ENCODE measurements at regions not wholly inside any gene's neighbourhood (a gene's known extent, or its start where the extent isn't known, plus 50 kb on each side); places are given as distances from the start of the nearest gene placed in this dataset.

GRCh38 chr4:102445213-102445612 is 55.9 kb upstream of the NFKB1 start:
- CTCF ChIA-PET, result interaction anchor here (1.2 kb wide), 1 partner anchor 50 kb away, joined by 3 read pairs; no protein-coding TSS in a partner anchor

More at GRCh38 chr4:102445213-102445612, 55.9 kb upstream of the NFKB1 start:
- Histone ChIP-seq H3K4me3 (ENCODE audit: insufficient read depth, low read depth, low read length) (no peak overlapping the region), H3K9me3 (ENCODE audit: control insufficient read depth, insufficient read depth, low read length) (no peaks in the 10 kb centered on the region), H2BK5ac (ENCODE audit: low read depth, low read length, poor library complexity, severe bottlenecking) (no peak overlapping the region), H3K4me2 (ENCODE audit: low read depth, low read length) (no peak overlapping the region), H3K27ac (ENCODE audit: insufficient read depth, low read length) (no peak overlapping the region), H4K20me1 (ENCODE audit: insufficient read depth, low read length) (no peaks in the 10 kb centered on the region), H3K27me3 (ENCODE audit: control insufficient read depth, insufficient read depth, low read length) (no peaks in the 10 kb centered on the region), H2BK20ac (ENCODE audit: low read depth, low read length) (no peak overlapping the region), H3K36me3 (ENCODE audit: control insufficient read depth, insufficient read depth, low read length) (no peaks in the 10 kb centered on the region), H3K14ac (replicated peaks; ENCODE audit: low read depth, low read length) (no peak overlapping the region), H2BK120ac (ENCODE audit: low read depth, low read length) (no peak overlapping the region), H4K5ac (ENCODE audit: low read depth, low read length) (no peak overlapping the region), H2AK9ac (replicated peaks; ENCODE audit: low read depth, low read length, poor library complexity) (no peak overlapping the region), H4K8ac (ENCODE audit: low read depth in 2 of 2, low read length in 2 of 2) (no peak overlapping the region), H3K9ac (ENCODE audit: low read depth, low read length) (no peak overlapping the region), H3K4me1 (ENCODE audit: control insufficient read depth, insufficient read depth, low read length) (no peaks in the 10 kb centered on the region), H3K9me1 (ENCODE audit: insufficient read depth, low read length) (no peaks in the 10 kb centered on the region), H3K4ac (ENCODE audit: low read depth, low read length) (no peak overlapping the region), H3K18ac (ENCODE audit: low read depth, low read length) (no peak overlapping the region), H2AK5ac (ENCODE audit: low read depth, low read length) (no peak overlapping the region), H2AFZ (replicated peaks; ENCODE audit: low read length, poor library complexity) (no peak overlapping the region), H3K79me1 (ENCODE audit: low read depth in 1 of 2, low read length in 2 of 2) (no peaks in the 10 kb centered on the region), H3K23ac (ENCODE audit: low read depth, low read length) (no peak overlapping the region), H4K91ac (ENCODE audit: insufficient read depth, low read depth, low read length) (no peak overlapping the region), H2BK15ac (ENCODE audit: low read depth, low read length) (no peak overlapping the region), H3K56ac (ENCODE audit: extremely low read depth, insufficient read depth, low read length) (no peak overlapping the region)
- TF ChIP-seq SMC3 (IDR thresholded peaks at IDR 0.05; ENCODE audit: low read depth, low read length) (no peak), NFE2L2 (IDR thresholded peaks at IDR 0.05; ENCODE audit: low read depth, low read length) (no peak), MAZ (IDR thresholded peaks at IDR 0.05; ENCODE audit: borderline replicate concordance, low read depth, low read length) (no peak), MAFK (IDR thresholded peaks at IDR 0.05; ENCODE audit: low read depth, low read length) (no peak), FOS (IDR thresholded peaks at IDR 0.05; ENCODE audit: low read depth, low read length) (no peak), POLR2A (IDR thresholded peaks at IDR 0.05; ENCODE audit: low read depth, low read length) (no peak), ELK1 (IDR thresholded peaks at IDR 0.05; ENCODE audit: borderline replicate concordance, low read depth, low read length) (no peak), BHLHE40 (IDR thresholded peaks at IDR 0.05; ENCODE audit: low read depth, low read length) (no peak), CEBPB (IDR thresholded peaks at IDR 0.05; ENCODE audit: low read depth, low read length) (no peak), MXI1 (IDR thresholded peaks at IDR 0.05; ENCODE audit: borderline replicate concordance, low read depth, low read length) (no peak), RAD21 (IDR thresholded peaks at IDR 0.05; ENCODE audit: low read length) (no peak), RCOR1 (IDR thresholded peaks at IDR 0.05; ENCODE audit: insufficient replicate concordance, low read length) (no peak), RFX5 (IDR thresholded peaks at IDR 0.05; ENCODE audit: low read depth, low read length) (no peak), CHD1 (IDR thresholded peaks at IDR 0.05; ENCODE audit: low read depth, low read length) (no peak)
- TF ChIP-seq, protein P1, sequence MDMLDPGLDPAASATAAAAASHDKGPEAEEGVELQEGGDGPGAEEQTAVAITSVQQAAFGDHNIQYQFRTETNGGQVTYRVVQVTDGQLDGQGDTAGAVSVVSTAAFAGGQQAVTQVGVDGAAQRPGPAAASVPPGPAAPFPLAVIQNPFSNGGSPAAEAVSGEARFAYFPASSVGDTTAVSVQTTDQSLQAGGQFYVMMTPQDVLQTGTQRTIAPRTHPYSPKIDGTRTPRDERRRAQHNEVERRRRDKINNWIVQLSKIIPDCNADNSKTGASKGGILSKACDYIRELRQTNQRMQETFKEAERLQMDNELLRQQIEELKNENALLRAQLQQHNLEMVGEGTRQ (IDR thresholded peaks at IDR 0.05; ENCODE audit: low read depth, low read length), result no peak
- TF ChIP-seq, protein P2, sequence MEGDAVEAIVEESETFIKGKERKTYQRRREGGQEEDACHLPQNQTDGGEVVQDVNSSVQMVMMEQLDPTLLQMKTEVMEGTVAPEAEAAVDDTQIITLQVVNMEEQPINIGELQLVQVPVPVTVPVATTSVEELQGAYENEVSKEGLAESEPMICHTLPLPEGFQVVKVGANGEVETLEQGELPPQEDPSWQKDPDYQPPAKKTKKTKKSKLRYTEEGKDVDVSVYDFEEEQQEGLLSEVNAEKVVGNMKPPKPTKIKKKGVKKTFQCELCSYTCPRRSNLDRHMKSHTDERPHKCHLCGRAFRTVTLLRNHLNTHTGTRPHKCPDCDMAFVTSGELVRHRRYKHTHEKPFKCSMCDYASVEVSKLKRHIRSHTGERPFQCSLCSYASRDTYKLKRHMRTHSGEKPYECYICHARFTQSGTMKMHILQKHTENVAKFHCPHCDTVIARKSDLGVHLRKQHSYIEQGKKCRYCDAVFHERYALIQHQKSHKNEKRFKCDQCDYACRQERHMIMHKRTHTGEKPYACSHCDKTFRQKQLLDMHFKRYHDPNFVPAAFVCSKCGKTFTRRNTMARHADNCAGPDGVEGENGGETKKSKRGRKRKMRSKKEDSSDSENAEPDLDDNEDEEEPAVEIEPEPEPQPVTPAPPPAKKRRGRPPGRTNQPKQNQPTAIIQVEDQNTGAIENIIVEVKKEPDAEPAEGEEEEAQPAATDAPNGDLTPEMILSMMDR (conservative IDR thresholded peaks at IDR 0.05; ENCODE audit: low read depth, low read length), result no peak
- no peak for ATAC-seq (ENCODE audit: low read depth)
- BruUV-seq (replicated peaks), result no TSS peak
- POLR2A ChIA-PET (ENCODE audit: unreplicated experiment), result no interaction called here
- in situ Hi-C loops (cut with MboI; ENCODE audit: low sequenced_read_pairs), result loop anchor here (5.0 to 10.0 kb wide), 3 partner anchors 160 to 650 kb away; partner anchors contain the start of genes BDH2 and SLC9B1
- dilution Hi-C loops (cut with HindIII; ENCODE audit: low sequenced_read_pairs, unreplicated experiment), result no loop called here
- DNase-seq, result no peak
- intact Hi-C loops (cut with micrococcal nuclease), result no loop called here
- WGBS, 2 experiments (ENCODE audit: extremely low coverage in 2 of 2, insufficient read length in 1 of 2), result no CpG with 5 or more reads among the region's 2 CpGs

All from IMR-90 (cell line).